ENCODE measurements at regions not wholly inside any gene's neighbourhood (a gene's known extent, or its start where the extent isn't known, plus 50 kb on each side); places are given as distances from the start of the nearest gene placed in this dataset.

DNA sequence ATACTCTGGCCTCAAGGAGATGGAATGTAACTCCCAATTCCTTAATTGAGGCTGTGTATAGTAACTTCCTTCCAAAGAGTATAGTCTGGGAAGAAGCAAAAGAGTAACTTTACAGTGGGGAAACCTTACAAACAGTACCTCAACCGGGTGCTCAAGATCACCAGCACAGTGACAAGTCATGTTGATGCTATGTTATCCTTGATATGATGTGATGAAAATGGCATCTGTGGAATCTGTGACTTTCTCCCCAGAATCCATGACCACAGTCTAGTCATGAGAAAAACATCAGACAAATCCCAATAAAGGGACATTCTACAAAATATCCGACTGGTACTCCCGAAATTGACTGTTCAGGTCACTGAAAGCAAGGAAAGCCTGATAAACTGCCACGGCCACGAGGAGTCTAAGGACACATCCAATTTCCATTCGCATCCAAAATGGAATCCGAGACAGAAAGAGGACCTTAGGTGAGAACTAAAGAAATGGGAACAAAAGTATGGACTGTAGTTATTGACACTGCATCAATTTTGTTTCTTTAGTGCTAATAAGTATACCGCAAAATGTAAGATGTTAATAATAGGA lies 97.3 kb upstream of the FRMD6 start:
- in situ Hi-C loops (cut with MboI; ENCODE audit: low sequenced_read_pairs, unreplicated experiment), result no loop called here
- DNase-seq (ENCODE audit: low spot score), result no peak
- TF ChIP-seq, protein P1, sequence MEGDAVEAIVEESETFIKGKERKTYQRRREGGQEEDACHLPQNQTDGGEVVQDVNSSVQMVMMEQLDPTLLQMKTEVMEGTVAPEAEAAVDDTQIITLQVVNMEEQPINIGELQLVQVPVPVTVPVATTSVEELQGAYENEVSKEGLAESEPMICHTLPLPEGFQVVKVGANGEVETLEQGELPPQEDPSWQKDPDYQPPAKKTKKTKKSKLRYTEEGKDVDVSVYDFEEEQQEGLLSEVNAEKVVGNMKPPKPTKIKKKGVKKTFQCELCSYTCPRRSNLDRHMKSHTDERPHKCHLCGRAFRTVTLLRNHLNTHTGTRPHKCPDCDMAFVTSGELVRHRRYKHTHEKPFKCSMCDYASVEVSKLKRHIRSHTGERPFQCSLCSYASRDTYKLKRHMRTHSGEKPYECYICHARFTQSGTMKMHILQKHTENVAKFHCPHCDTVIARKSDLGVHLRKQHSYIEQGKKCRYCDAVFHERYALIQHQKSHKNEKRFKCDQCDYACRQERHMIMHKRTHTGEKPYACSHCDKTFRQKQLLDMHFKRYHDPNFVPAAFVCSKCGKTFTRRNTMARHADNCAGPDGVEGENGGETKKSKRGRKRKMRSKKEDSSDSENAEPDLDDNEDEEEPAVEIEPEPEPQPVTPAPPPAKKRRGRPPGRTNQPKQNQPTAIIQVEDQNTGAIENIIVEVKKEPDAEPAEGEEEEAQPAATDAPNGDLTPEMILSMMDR (IDR thresholded peaks at IDR 0.05; ENCODE audit: borderline replicate concordance, control extremely low read depth, extremely low read depth, insufficient read depth, missing control alignments), result no peak

GRCh38 chr14:51554953-51555352 lies 96.8 kb upstream of the FRMD6 start:
- no peak for DNase-seq (ENCODE audit: low spot score)
- TF ChIP-seq, protein P1 (IDR thresholded peaks at IDR 0.05; ENCODE audit: borderline replicate concordance, control extremely low read depth, extremely low read depth, insufficient read depth, missing control alignments), result no peak
- in situ Hi-C loops (cut with MboI; ENCODE audit: low sequenced_read_pairs, unreplicated experiment), result no loop called here

DNA sequence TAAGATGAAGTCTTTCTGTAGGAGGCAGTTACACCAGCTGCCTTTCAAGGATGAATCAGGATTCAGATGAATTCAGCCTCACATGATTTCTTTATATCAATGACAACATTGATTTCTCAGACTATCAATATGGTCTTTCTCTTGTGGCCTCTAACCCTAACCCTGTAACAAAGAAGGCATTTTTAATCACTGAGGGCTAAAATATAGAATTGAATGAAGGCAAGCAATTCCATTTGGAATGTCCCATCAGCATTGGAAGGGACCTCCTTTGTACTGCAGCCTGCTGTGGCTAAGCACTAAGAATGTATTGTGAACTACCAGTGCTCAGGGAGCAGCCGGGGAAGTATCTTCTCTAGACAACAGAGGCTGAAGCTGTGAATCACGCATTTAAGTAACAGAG lies 90.6 kb upstream of the FRMD6 start:
- TF ChIP-seq, protein P1 (IDR thresholded peaks at IDR 0.05; ENCODE audit: borderline replicate concordance, control extremely low read depth, extremely low read depth, insufficient read depth, missing control alignments), result no peak
- in situ Hi-C loops (cut with MboI; ENCODE audit: low sequenced_read_pairs, unreplicated experiment), result no loop called here

GRCh38 chr14:51562816-51563215 lies 88.9 kb upstream of the FRMD6 start:
- no peak for DNase-seq (ENCODE audit: low spot score)
- TF ChIP-seq, protein P1 (IDR thresholded peaks at IDR 0.05; ENCODE audit: borderline replicate concordance, control extremely low read depth, extremely low read depth, insufficient read depth, missing control alignments), result no peak
- in situ Hi-C loops (cut with MboI; ENCODE audit: low sequenced_read_pairs, unreplicated experiment), result no loop called here

More for the DNA sequence above, 90.6 kb upstream of the FRMD6 start:
- DNase-seq (ENCODE audit: low spot score), result no peak

DNA sequence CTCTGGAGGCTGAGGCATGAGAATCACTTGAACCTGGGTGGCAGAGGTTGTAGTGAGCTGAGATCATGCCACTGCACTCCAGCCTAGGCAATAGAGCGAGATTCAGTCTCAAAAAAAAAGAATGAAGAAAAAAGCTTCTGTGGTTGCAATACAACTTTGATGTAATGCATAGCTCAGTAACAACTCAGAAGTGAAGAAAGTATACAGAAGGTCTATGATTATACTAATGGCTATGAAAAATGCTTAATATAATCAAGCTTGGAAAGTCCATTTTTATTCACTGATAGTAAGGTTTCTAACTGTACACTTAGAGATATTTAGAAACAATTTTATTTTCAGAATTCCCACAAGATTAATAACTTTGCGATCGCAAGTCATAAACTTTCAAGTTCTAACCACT lies 88.2 kb upstream of the FRMD6 start:
- in situ Hi-C loops (cut with MboI; ENCODE audit: low sequenced_read_pairs, unreplicated experiment), result no loop called here
- TF ChIP-seq, protein P1 (IDR thresholded peaks at IDR 0.05; ENCODE audit: borderline replicate concordance, control extremely low read depth, extremely low read depth, insufficient read depth, missing control alignments), result no peak
- DNase-seq (ENCODE audit: low spot score), result no peak

DNA sequence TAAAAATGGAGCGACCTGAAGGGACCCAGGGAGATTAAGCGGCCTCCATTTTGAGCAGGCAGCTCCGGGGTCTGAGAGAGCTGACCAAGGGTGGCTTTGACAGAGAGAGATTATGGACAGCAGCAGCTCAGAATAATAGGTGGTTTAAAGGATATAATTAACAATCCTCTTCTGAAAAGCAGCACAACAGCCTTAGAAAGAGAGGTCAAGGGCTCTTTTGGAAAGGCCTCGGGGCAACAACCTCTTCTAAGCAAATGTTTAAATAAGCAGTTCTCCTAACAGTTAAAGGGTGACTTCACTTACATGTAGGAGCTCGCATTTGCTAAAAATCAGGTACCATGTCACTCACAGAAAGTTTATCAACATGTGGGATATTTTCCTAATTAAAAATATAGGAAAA lies 87.2 kb upstream of the FRMD6 start:
- TF ChIP-seq, protein P1 (IDR thresholded peaks at IDR 0.05; ENCODE audit: borderline replicate concordance, control extremely low read depth, extremely low read depth, insufficient read depth, missing control alignments), result no peak
- in situ Hi-C loops (cut with MboI; ENCODE audit: low sequenced_read_pairs, unreplicated experiment), result no loop called here
- no peak for DNase-seq (ENCODE audit: low spot score)

Data from GM13976 (cell line).